Nephron (organoid): ENCODE measurements at regions not wholly inside any gene's neighbourhood (a gene's known extent, or its start where the extent isn't known, plus 50 kb on each side); places are given as distances from the start of the nearest gene placed in this dataset.

Experiments
- H3K27ac Mint-ChIP-seq, 3 experiments: 2 replicates each; pipeline ENCODE4 v1.8.0; 2020; ENCODE audit warnings: mixed read lengths in 3 of 3, mild to moderate bottlenecking in 2 of 3, moderate library complexity in 1 of 3
- H3K27me3 Mint-ChIP-seq: 2 replicates; pipeline ENCODE4 v1.8.0; 2021; ENCODE audit warnings: low read depth, mild to moderate bottlenecking, moderate library complexity, mixed read lengths
- H3K36me3 Mint-ChIP-seq: 2 replicates; pipeline ENCODE4 v1.8.0; 2020; ENCODE audit warnings: low read depth, mixed read lengths
- H3K4me1 Mint-ChIP-seq: 2 replicates; pipeline ENCODE4 v1.8.0; 2020; ENCODE audit warnings: mixed read lengths
- H3K4me3 Mint-ChIP-seq, 3 experiments: 2 replicates each; pipeline ENCODE4 v1.8.0; 2020; ENCODE audit warnings: mild to moderate bottlenecking in 3 of 3, mixed read lengths in 3 of 3, moderate library complexity in 2 of 3
- H3K9me3 Mint-ChIP-seq: 2 replicates; pipeline ENCODE4 v1.8.0; 2020; ENCODE audit warnings: mixed read lengths
- CTCF ChIP-seq, 3 experiments: fragments of 200-600 bp; sonication (generic); IDR thresholded peaks; one replicate each; pipeline ENCODE4 v1.5.0; 2021; ENCODE audit warnings: antibody characterized with exemption in 3 of 3; ENCODE audit not compliant: unreplicated experiment in 3 of 3

- peaks cover 82% of the 10 kb centered on the region for H3K27me3 Mint-ChIP-seq
- peak overlapping the region; percentile 6 to 59 (median 57) for H3K4me3 Mint-ChIP-seq
- no peak for TF ChIP-seq CTCF (IDR thresholded peaks at IDR 0.05; ENCODE audit: unreplicated experiment in 3 of 3)
- no peaks in the 10 kb centered on the region for H3K36me3 Mint-ChIP-seq
- peaks cover 69% of the 10 kb centered on the region for H3K4me1 Mint-ChIP-seq
- H3K9me3 Mint-ChIP-seq: no peaks in the 10 kb centered on the region
- peak overlapping the region in 2 of 3 experiments; percentile 6 to 7 for H3K27ac Mint-ChIP-seq
Measured at GRCh38 chr1:10863886-10864285, 67.4 kb upstream of the CASZ1 start.

GRCh38 chr1:10864776-10865175, 68.3 kb upstream of the CASZ1 start:
- H3K36me3 Mint-ChIP-seq: no peaks in the 10 kb centered on the region
- no peaks in the 10 kb centered on the region for H3K9me3 Mint-ChIP-seq
- no peak overlapping the region for H3K27ac Mint-ChIP-seq
- TF ChIP-seq CTCF (IDR thresholded peaks at IDR 0.05; ENCODE audit: unreplicated experiment in 3 of 3): no peak
- H3K4me3 Mint-ChIP-seq: peak overlapping the region; percentile 44 to 59 (median 57)
- peaks cover 69% of the 10 kb centered on the region for H3K4me1 Mint-ChIP-seq
- H3K27me3 Mint-ChIP-seq: peaks cover 86% of the 10 kb centered on the region

- peak overlapping the region; percentile 57 to 82 (median 75) for H3K4me3 Mint-ChIP-seq
- H3K36me3 Mint-ChIP-seq: no peaks in the 10 kb centered on the region
- TF ChIP-seq CTCF (IDR thresholded peaks at IDR 0.05; ENCODE audit: unreplicated experiment in 3 of 3): no peak
Measured at GRCh38 chr1:10865518-10866320, 69.3 kb upstream of the CASZ1 start.

GRCh38 chr1:10866321-10867093, 70.1 kb upstream of the CASZ1 start:
- TF ChIP-seq CTCF (IDR thresholded peaks at IDR 0.05; ENCODE audit: unreplicated experiment in 3 of 3): no peak
- H3K4me1 Mint-ChIP-seq: peaks cover 58% of the 10 kb centered on the region
- peaks cover 86% of the 10 kb centered on the region for H3K27me3 Mint-ChIP-seq
- peak overlapping the region in 1 of 3 experiments; percentile 71 for H3K27ac Mint-ChIP-seq
- H3K36me3 Mint-ChIP-seq: no peaks in the 10 kb centered on the region
- peak overlapping the region; percentile 82 to 89 (median 87) for H3K4me3 Mint-ChIP-seq
- no peaks in the 10 kb centered on the region for H3K9me3 Mint-ChIP-seq

More at GRCh38 chr1:10865518-10866320, 69.3 kb upstream of the CASZ1 start:
- H3K27me3 Mint-ChIP-seq: peaks cover 87% of the 10 kb centered on the region
- H3K9me3 Mint-ChIP-seq: no peaks in the 10 kb centered on the region
- peaks cover 61% of the 10 kb centered on the region for H3K4me1 Mint-ChIP-seq
- no peak overlapping the region for H3K27ac Mint-ChIP-seq

- Mint-ChIP-seq H3K9me3 (no peaks in the 10 kb centered on the region), H3K36me3 (no peaks in the 10 kb centered on the region)
- peak; percentile 73 to 84 (median 80) for TF ChIP-seq CTCF (IDR thresholded peaks at IDR 0.05; ENCODE audit: unreplicated experiment in 3 of 3)
Measured at GRCh38 chr1:10867138-10867721, 70.8 kb upstream of the CASZ1 start.

More at GRCh38 chr1:10867138-10867721, 70.8 kb upstream of the CASZ1 start:
- Mint-ChIP-seq H3K27me3 (peaks cover 79% of the 10 kb centered on the region), H3K4me1 (peaks cover 53% of the 10 kb centered on the region), H3K4me3 (peak overlapping the region; percentile 72 to 81 (median 74)), H3K27ac (peak overlapping the region in 2 of 3 experiments; percentile 44 to 47)
